ENCODE measurements at regions not wholly inside any gene's neighbourhood (a gene's known extent, or its start where the extent isn't known, plus 50 kb on each side); places are given as distances from the start of the nearest gene placed in this dataset.

- no peak overlapping the region for H3K4me3 ChIP-seq (ENCODE audit: severe bottlenecking)
- no peaks in the 10 kb centered on the region for H3K9me3 ChIP-seq (ENCODE audit: severe bottlenecking)
- ATAC-seq (ENCODE audit: low read depth) (no peak), DNase-seq (ENCODE audit: low spot score) (no peak)
- no peaks in the 10 kb centered on the region for H3K36me3 ChIP-seq (ENCODE audit: low read depth)
- no peak for TF ChIP-seq CTCF (IDR thresholded peaks at IDR 0.05; ENCODE audit: poor library complexity, severe bottlenecking)
- no peak overlapping the region for H3K27ac ChIP-seq (ENCODE audit: poor library complexity, severe bottlenecking)
- H3K27me3 ChIP-seq (ENCODE audit: insufficient read depth, poor library complexity, severe bottlenecking) = peaks cover 7% of the 10 kb centered on the region
- no peaks in the 10 kb centered on the region for H3K4me1 ChIP-seq (ENCODE audit: insufficient read depth, poor library complexity, severe bottlenecking)
These were observed 423.0 kb downstream of the BRD1 start for GRCh38 chr22:49404576-49405241.

DNA sequence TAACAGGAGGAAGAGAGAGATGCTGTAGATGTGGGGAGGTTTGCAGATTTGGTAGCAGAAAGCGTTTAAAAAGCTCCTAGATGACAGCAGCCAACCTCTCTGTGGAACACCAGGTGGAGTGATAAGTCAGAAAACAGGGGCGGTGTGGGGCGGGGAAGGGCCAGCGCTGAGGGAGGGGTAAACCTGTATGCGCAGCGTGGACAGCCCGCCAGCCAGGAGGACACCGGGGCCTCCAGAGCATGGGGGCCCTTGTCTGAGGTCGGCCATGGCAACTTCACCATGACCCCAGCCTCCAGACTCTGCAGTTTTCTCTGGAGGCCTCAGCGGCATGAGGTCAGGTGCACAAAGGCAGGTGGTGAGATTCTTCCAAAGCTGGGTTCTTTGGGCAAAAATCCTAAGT, 423.7 kb downstream of the BRD1 start:
- Histone ChIP-seq H3K9me3 (ENCODE audit: severe bottlenecking) (peaks cover 2% of the 10 kb centered on the region), H3K4me1 (ENCODE audit: insufficient read depth, poor library complexity, severe bottlenecking) (no peaks in the 10 kb centered on the region), H3K4me3 (ENCODE audit: severe bottlenecking) (no peak overlapping the region), H3K36me3 (ENCODE audit: low read depth) (no peaks in the 10 kb centered on the region), H3K27ac (ENCODE audit: poor library complexity, severe bottlenecking) (no peak overlapping the region), H3K27me3 (ENCODE audit: insufficient read depth, poor library complexity, severe bottlenecking) (peaks cover 2% of the 10 kb centered on the region)
- DNase-seq (ENCODE audit: low spot score) = no peak
- TF ChIP-seq CTCF (IDR thresholded peaks at IDR 0.05; ENCODE audit: poor library complexity, severe bottlenecking) = no peak
- ATAC-seq (ENCODE audit: low read depth) = no peak

DNA sequence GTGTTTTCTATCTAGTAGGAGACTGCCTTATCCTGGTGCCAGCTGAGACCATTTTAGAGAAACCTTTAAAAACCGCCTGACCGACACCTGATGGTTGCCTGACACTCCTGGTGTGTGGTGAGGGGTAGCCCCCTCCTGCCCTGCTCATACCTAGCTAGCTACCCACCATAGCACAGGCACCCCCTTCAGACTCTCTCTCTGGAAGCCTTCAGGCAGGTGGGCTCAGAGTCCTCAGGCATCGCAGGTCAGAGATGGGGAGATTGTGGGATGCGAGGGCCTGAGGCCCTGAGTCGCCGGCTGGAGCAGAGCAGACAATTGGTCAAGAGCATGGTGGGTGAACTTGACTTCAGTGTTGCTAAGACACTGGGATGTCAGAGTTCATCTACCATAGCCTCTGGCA, 424.6 kb downstream of the BRD1 start:
- no peaks in the 10 kb centered on the region for H3K36me3 ChIP-seq (ENCODE audit: low read depth)
- TF ChIP-seq CTCF (IDR thresholded peaks at IDR 0.05; ENCODE audit: poor library complexity, severe bottlenecking) = no peak
- H3K27ac ChIP-seq (ENCODE audit: poor library complexity, severe bottlenecking) = no peak overlapping the region
- no peak overlapping the region for H3K4me3 ChIP-seq (ENCODE audit: severe bottlenecking)
- H3K9me3 ChIP-seq (ENCODE audit: severe bottlenecking) = peaks cover 2% of the 10 kb centered on the region
- no peaks in the 10 kb centered on the region for H3K27me3 ChIP-seq (ENCODE audit: insufficient read depth, poor library complexity, severe bottlenecking)
- H3K4me1 ChIP-seq (ENCODE audit: insufficient read depth, poor library complexity, severe bottlenecking) = no peaks in the 10 kb centered on the region
- no peak for ATAC-seq (ENCODE audit: low read depth)
- DNase-seq (ENCODE audit: low spot score) = no peak

DNA sequence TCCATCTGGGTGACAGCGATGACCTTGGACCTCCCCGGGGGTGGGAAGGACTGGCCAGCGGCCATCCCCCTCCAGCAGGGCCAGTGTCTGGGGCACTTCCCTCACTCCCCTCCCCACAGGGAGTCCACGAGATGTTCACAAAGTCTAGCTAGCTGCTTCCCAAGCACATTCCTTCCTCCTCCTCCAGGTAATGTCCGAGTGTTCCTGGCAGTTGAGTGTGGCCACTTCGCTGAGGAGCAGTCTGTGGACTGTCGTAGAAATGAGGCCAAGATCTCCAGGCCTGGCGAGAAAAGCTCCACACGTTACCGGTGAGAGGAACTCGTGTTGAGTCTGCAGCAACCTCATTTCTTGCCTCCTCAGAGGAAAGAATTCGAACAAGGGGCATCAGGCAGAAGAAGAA, 425.5 kb downstream of the BRD1 start:
- no peaks in the 10 kb centered on the region for H3K36me3 ChIP-seq (ENCODE audit: low read depth)
- no peak for TF ChIP-seq CTCF (IDR thresholded peaks at IDR 0.05; ENCODE audit: poor library complexity, severe bottlenecking)
- peaks cover 2% of the 10 kb centered on the region for H3K9me3 ChIP-seq (ENCODE audit: severe bottlenecking)
- ATAC-seq (ENCODE audit: low read depth) (no peak), DNase-seq (ENCODE audit: low spot score) (no peak)
- no peak overlapping the region for H3K27ac ChIP-seq (ENCODE audit: poor library complexity, severe bottlenecking)
- H3K4me3 ChIP-seq (ENCODE audit: severe bottlenecking) = no peak overlapping the region
- H3K27me3 ChIP-seq (ENCODE audit: insufficient read depth, poor library complexity, severe bottlenecking) = no peaks in the 10 kb centered on the region
- no peaks in the 10 kb centered on the region for H3K4me1 ChIP-seq (ENCODE audit: insufficient read depth, poor library complexity, severe bottlenecking)

DNA sequence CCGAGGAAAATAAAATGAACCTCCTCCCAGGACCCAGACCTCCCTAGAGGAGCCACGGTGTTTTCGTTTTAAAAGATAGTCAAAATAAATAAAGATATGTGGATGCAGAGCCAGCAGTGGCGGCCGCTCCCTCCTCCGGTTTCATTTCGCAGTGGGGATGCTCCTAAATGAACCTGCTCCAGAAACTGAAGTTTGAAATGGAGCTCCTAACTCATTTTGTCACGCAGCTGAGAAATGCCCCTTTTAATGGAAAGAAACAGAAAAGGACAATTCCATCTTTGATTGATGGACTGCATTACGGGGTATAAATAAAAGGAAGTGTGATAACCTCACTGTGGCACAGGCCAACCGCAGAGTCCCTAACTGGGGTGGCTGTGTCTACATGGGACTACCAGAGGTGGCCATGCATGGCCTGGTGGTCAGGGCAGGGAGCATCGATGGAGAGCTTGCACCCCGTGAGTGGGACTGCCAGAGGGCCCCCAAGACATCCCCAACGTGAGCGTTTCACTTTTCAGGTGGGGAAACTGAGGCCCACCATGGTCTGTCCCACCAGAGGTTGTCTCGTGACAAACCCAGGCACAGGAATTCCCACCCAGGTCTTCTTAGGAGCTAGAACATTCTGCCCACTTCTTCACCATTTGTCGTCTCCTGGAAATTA, 426.6 kb downstream of the BRD1 start:
- H3K27ac ChIP-seq (ENCODE audit: poor library complexity, severe bottlenecking) = no peak overlapping the region
- no peak for TF ChIP-seq CTCF (IDR thresholded peaks at IDR 0.05; ENCODE audit: poor library complexity, severe bottlenecking)
- ATAC-seq (ENCODE audit: low read depth) = no peak
- no peaks in the 10 kb centered on the region for H3K27me3 ChIP-seq (ENCODE audit: insufficient read depth, poor library complexity, severe bottlenecking)
- no peaks in the 10 kb centered on the region for H3K4me1 ChIP-seq (ENCODE audit: insufficient read depth, poor library complexity, severe bottlenecking)
- no peaks in the 10 kb centered on the region for H3K36me3 ChIP-seq (ENCODE audit: low read depth)
- H3K9me3 ChIP-seq (ENCODE audit: severe bottlenecking) = peaks cover 2% of the 10 kb centered on the region
- DNase-seq (ENCODE audit: low spot score) = no peak
- H3K4me3 ChIP-seq (ENCODE audit: severe bottlenecking) = no peak overlapping the region
